ENCODE measurements at regions not wholly inside any gene's neighbourhood (a gene's known extent, or its start where the extent isn't known, plus 50 kb on each side); places are given as distances from the start of the nearest gene placed in this dataset.

GRCh38 chr6:15712797-15713196 is 50.0 kb upstream of the DTNBP1 start:
- no peak for DNase-seq

All from fibroblast of skin of right quadriceps (primary cell).